Endodermal cell (in vitro differentiated cells): ENCODE measurements at regions not wholly inside any gene's neighbourhood (a gene's known extent, or its start where the extent isn't known, plus 50 kb on each side); places are given as distances from the start of the nearest gene placed in this dataset.

Experiments
- DNase-seq: peaks from one replicate; pipeline ENCODE4 v3.0.0-alpha.2; 2017
- H3K27ac ChIP-seq: 2 replicates; pipeline ENCODE4 v1.5.1; 2013; ENCODE audit warnings: mild to moderate bottlenecking, low read depth, low read length, moderate library complexity
- H3K27me3 ChIP-seq: 2 replicates; pipeline ENCODE4 v1.6.1; 2013; ENCODE audit warnings: mild to moderate bottlenecking, low read length, moderate library complexity; ENCODE audit not compliant: insufficient read depth, control insufficient read depth, poor library complexity, severe bottlenecking
- H3K36me3 ChIP-seq: 2 replicates; pipeline ENCODE4 v1.7.0; 2013; ENCODE audit warnings: mild to moderate bottlenecking, low read length, moderate library complexity; ENCODE audit not compliant: control insufficient read depth, insufficient read depth
- H3K4me1 ChIP-seq: one replicate; pipeline ENCODE4 v1.7.0; 2013; ENCODE audit warnings: low read length; ENCODE audit not compliant: control insufficient read depth, insufficient read depth
- H3K4me3 ChIP-seq: 2 replicates; pipeline ENCODE4 v1.5.1; 2013; ENCODE audit warnings: mild to moderate bottlenecking, low read length, moderate library complexity
- H3K9ac ChIP-seq: 2 replicates; pipeline ENCODE4 v1.6.1; 2013; ENCODE audit warnings: mild to moderate bottlenecking, low read length, moderate library complexity; ENCODE audit not compliant: poor library complexity, severe bottlenecking; ENCODE audit errors: extremely low read depth
- H3K9me3 ChIP-seq: 2 replicates; pipeline ENCODE4 v1.6.1; 2013; ENCODE audit warnings: mild to moderate bottlenecking, low read length, moderate library complexity; ENCODE audit not compliant: control insufficient read depth
- H3K27ac Mint-ChIP-seq: 2 replicates; pipeline ENCODE4 v1.8.0; 2020; ENCODE audit warnings: mixed read lengths
- H3K27me3 Mint-ChIP-seq: 2 replicates; pipeline ENCODE4 v1.8.0; 2021; ENCODE audit warnings: mild to moderate bottlenecking, mixed read lengths; ENCODE audit not compliant: insufficient read depth
- H3K36me3 Mint-ChIP-seq: 2 replicates; pipeline ENCODE4 v1.8.0; 2020; ENCODE audit warnings: low read depth, mixed read lengths
- H3K4me1 Mint-ChIP-seq: 2 replicates; pipeline ENCODE4 v1.8.0; 2020; ENCODE audit warnings: mixed read lengths
- H3K4me3 Mint-ChIP-seq: 2 replicates; pipeline ENCODE4 v1.8.0; 2020; ENCODE audit warnings: mild to moderate bottlenecking, moderate library complexity, mixed read lengths
- H3K9me3 Mint-ChIP-seq: 2 replicates; pipeline ENCODE4 v1.8.0; 2020; ENCODE audit warnings: mild to moderate bottlenecking, mixed read lengths
- WGBS, 2 experiments: methylation state at CpG; one replicate each; pipeline versions ENCODE4 v1.1.5 to v1.1.7; 2013; ENCODE audit warnings: missing lambda C conversion rate in 2 of 2, mixed read lengths in 1 of 2; ENCODE audit not compliant: insufficient coverage in 1 of 2, insufficient read length in 1 of 2; 5-methylcytosine and 5-hydroxymethylcytosine counted together
- TF ChIP-seq, protein P1 (sequence below): fragments of 200-600 bp; sonication (generic); conservative IDR thresholded peaks from 2 replicates; pipeline ENCODE4 v1.5.0; 2021; ENCODE audit warnings: antibody characterized with exemption, mild to moderate bottlenecking

- no peak for DNase-seq
- H3K27me3 Mint-ChIP-seq: no peaks in the 10 kb centered on the region
- 95% methylated on average over 1 of the region's 1 CpG; no CpG with 5 or more reads in 1 of the 2 experiments for WGBS, 2 experiments
- H3K36me3 ChIP-seq: no peaks in the 10 kb centered on the region
- peaks cover 5% of the 10 kb centered on the region for H3K4me1 Mint-ChIP-seq
- TF ChIP-seq, protein P1, sequence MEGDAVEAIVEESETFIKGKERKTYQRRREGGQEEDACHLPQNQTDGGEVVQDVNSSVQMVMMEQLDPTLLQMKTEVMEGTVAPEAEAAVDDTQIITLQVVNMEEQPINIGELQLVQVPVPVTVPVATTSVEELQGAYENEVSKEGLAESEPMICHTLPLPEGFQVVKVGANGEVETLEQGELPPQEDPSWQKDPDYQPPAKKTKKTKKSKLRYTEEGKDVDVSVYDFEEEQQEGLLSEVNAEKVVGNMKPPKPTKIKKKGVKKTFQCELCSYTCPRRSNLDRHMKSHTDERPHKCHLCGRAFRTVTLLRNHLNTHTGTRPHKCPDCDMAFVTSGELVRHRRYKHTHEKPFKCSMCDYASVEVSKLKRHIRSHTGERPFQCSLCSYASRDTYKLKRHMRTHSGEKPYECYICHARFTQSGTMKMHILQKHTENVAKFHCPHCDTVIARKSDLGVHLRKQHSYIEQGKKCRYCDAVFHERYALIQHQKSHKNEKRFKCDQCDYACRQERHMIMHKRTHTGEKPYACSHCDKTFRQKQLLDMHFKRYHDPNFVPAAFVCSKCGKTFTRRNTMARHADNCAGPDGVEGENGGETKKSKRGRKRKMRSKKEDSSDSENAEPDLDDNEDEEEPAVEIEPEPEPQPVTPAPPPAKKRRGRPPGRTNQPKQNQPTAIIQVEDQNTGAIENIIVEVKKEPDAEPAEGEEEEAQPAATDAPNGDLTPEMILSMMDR: no peak
- H3K9me3 ChIP-seq: no peaks in the 10 kb centered on the region
- no peak overlapping the region for H3K27ac ChIP-seq
- H3K9me3 Mint-ChIP-seq: no peaks in the 10 kb centered on the region
- no peak overlapping the region for H3K4me3 ChIP-seq
- no peaks in the 10 kb centered on the region for H3K4me1 ChIP-seq
- no peak overlapping the region for H3K27ac Mint-ChIP-seq
- no peaks in the 10 kb centered on the region for H3K27me3 ChIP-seq
- H3K4me3 Mint-ChIP-seq: no peak overlapping the region
- H3K36me3 Mint-ChIP-seq: no peaks in the 10 kb centered on the region
- no peak overlapping the region for H3K9ac ChIP-seq
Observed at GRCh38 chr5:74009502-74009901, 383.5 kb downstream of the ARHGEF28 start.

GRCh38 chr5:74007193-74007592 lies 381.2 kb downstream of the ARHGEF28 start:
- WGBS, 2 experiments: 0% methylated on average over 1 of the region's 1 CpG; no CpG with 5 or more reads in 1 of the 2 experiments
- DNase-seq: no peak
- no peaks in the 10 kb centered on the region for H3K36me3 ChIP-seq
- no peaks in the 10 kb centered on the region for H3K4me1 ChIP-seq
- no peaks in the 10 kb centered on the region for H3K27me3 ChIP-seq
- H3K4me3 Mint-ChIP-seq: no peak overlapping the region
- H3K9me3 Mint-ChIP-seq: no peaks in the 10 kb centered on the region
- no peak overlapping the region for H3K9ac ChIP-seq
- H3K4me1 Mint-ChIP-seq: peaks cover 5% of the 10 kb centered on the region
- no peaks in the 10 kb centered on the region for H3K9me3 ChIP-seq
- no peak overlapping the region for H3K27ac Mint-ChIP-seq
- no peaks in the 10 kb centered on the region for H3K27me3 Mint-ChIP-seq
- TF ChIP-seq, protein P1: no peak
- no peak overlapping the region for H3K27ac ChIP-seq
- H3K36me3 Mint-ChIP-seq: no peaks in the 10 kb centered on the region
- no peak overlapping the region for H3K4me3 ChIP-seq

DNA sequence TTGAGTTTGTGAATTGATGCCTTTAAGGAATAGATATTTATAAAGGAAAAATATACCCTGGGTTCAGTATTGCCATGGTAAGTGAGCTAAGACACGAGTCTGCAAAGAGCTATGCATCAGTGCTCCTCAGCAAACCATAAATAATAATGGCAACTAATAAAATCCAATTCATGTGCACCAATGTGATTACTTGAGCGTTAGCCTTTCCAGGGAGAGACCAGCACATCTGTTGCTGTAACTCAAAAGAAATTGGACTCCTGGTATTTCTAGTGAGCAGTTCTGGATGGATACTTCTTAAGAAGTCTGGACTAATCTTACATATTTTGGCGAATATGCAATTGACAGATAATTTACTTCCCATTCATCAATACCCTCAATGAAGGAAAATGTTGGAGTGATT lies 373.3 kb downstream of the ARHGEF28 start:
- no peak overlapping the region for H3K4me3 Mint-ChIP-seq
- WGBS, 2 experiments: 57 to 85% methylated on average over 1 to 2 of the region's 3 CpGs
- Histone ChIP-seq H3K4me1 (no peaks in the 10 kb centered on the region), H3K9me3 (no peaks in the 10 kb centered on the region), H3K36me3 (no peaks in the 10 kb centered on the region), H3K9ac (no peak overlapping the region), H3K27ac (no peak overlapping the region), H3K4me3 (no peak overlapping the region), H3K27me3 (no peaks in the 10 kb centered on the region)
- peaks cover 9% of the 10 kb centered on the region for H3K4me1 Mint-ChIP-seq
- no peak overlapping the region for H3K27ac Mint-ChIP-seq
- TF ChIP-seq, protein P1: no peak
- no peaks in the 10 kb centered on the region for H3K36me3 Mint-ChIP-seq
- no peaks in the 10 kb centered on the region for H3K27me3 Mint-ChIP-seq
- DNase-seq: no peak
- peaks cover 9% of the 10 kb centered on the region for H3K9me3 Mint-ChIP-seq
